Keratinocyte (primary cell): ENCODE measurements at regions not wholly inside any gene's neighbourhood (a gene's known extent, or its start where the extent isn't known, plus 50 kb on each side); places are given as distances from the start of the nearest gene placed in this dataset.

Experiments used
- DNase-seq: peaks from one replicate; pipeline ENCODE4 v3.0.0-alpha.2; 2011; ENCODE audit warnings: low read depth, missing footprints, low spot score
- FAIRE-seq: peaks from 2 replicates; lab custom pipeline; 2011; peaks lifted over from hg19 to GRCh38; lab: Jason Lieb, UNC
- H2AFZ ChIP-seq: 2 replicates; pipeline ENCODE4 v1.6.0; 2012; ENCODE audit warnings: low read length, control low read depth, inconsistent platforms; ENCODE audit not compliant: control insufficient read depth
- H3K27ac ChIP-seq: 2 replicates; pipeline ENCODE4 v1.5.1; 2011; ENCODE audit warnings: low read length; ENCODE audit not compliant: control insufficient read depth, insufficient read depth
- H3K27me3 ChIP-seq: 3 replicates; pipeline ENCODE4 v1.6.0; 2011; ENCODE audit warnings: low read length; ENCODE audit not compliant: control insufficient read depth, insufficient read depth; ENCODE audit errors: extremely low read depth
- H3K36me3 ChIP-seq, 2 experiments: 2 replicates in 1 of 2; 3 replicates in 1 of 2; pipeline ENCODE4 v1.5.1; 2011; ENCODE audit warnings: low read length in 2 of 2, mild to moderate bottlenecking in 1 of 2; ENCODE audit not compliant: control insufficient read depth in 2 of 2, insufficient read depth in 2 of 2; ENCODE audit errors: extremely low read depth in 1 of 2
- H3K4me1 ChIP-seq: 3 replicates; pipeline ENCODE4 v1.5.1; 2011; ENCODE audit warnings: low read length; ENCODE audit not compliant: control insufficient read depth, insufficient read depth; ENCODE audit errors: extremely low read depth
- H3K4me2 ChIP-seq: 3 replicates; pipeline ENCODE4 v1.6.0; 2011; ENCODE audit warnings: low read depth, low read length; ENCODE audit not compliant: control insufficient read depth, insufficient read depth; ENCODE audit errors: extremely low read depth
- H3K4me3 ChIP-seq, 3 experiments: fragments of 200-600 bp in 1 of 3; sonication (generic) in 1 of 3; 2 replicates in 2 of 3; 3 replicates in 1 of 3; pipeline ENCODE4 v1.5.1; 2011 to 2016; ENCODE audit warnings: low read length in 3 of 3, mild to moderate bottlenecking in 3 of 3, control low read depth in 2 of 3, inconsistent platforms in 1 of 3, low read depth in 1 of 3, mixed read lengths in 1 of 3, mixed run types in 1 of 3, moderate library complexity in 1 of 3; ENCODE audit not compliant: control insufficient read depth in 2 of 3, insufficient read depth in 2 of 3; ENCODE audit errors: extremely low read depth in 1 of 3
- H3K79me2 ChIP-seq: 2 replicates; pipeline ENCODE4 v1.6.0; 2012; ENCODE audit warnings: low read length; ENCODE audit not compliant: control insufficient read depth, insufficient read depth
- H3K9ac ChIP-seq: 3 replicates; pipeline ENCODE4 v1.6.0; 2011; ENCODE audit warnings: low read length; ENCODE audit not compliant: control insufficient read depth, insufficient read depth; ENCODE audit errors: extremely low read depth
- H3K9me1 ChIP-seq: 3 replicates; pipeline ENCODE4 v1.6.0; 2011; ENCODE audit warnings: low read length; ENCODE audit not compliant: control insufficient read depth, insufficient read depth; ENCODE audit errors: extremely low read depth
- H3K9me3 ChIP-seq: 2 replicates; pipeline ENCODE4 v1.5.1; 2012; ENCODE audit warnings: low read depth, low read length; ENCODE audit not compliant: control insufficient read depth
- H4K20me1 ChIP-seq: 3 replicates; pipeline ENCODE4 v1.6.0; 2011; ENCODE audit warnings: low read length; ENCODE audit not compliant: control insufficient read depth, insufficient read depth; ENCODE audit errors: extremely low read depth
- CTCF ChIP-seq, 3 experiments: IDR thresholded peaks in 1 of 3; conservative IDR thresholded peaks in 1 of 3; optimal IDR thresholded peaks in 1 of 3; 2 replicates in 2 of 3; 3 replicates in 1 of 3; pipeline versions ENCODE3 to v1.5.1; 2011; ENCODE audit warnings: low read length in 3 of 3, mild to moderate bottlenecking in 3 of 3, moderate library complexity in 2 of 3, control low read depth in 1 of 3, inconsistent platforms in 1 of 3; ENCODE audit not compliant: insufficient read depth in 2 of 3; ENCODE audit errors: extremely low read depth in 1 of 3
- EZH2 ChIP-seq: IDR thresholded peaks from one replicate; pipeline ENCODE4 v1.6.1; 2012; ENCODE audit warnings: inconsistent platforms, mild to moderate bottlenecking, low read length, moderate library complexity
- dilution Hi-C: fragments of 300-500 bp; cut with MboI; formaldehyde crosslinking; loops from one replicate; pipeline ENCODE4 v1.7.0; 2020; ENCODE audit warnings: low sequenced_read_pairs; ENCODE audit not compliant: extremely low pct_ligation_motif_present

DNA sequence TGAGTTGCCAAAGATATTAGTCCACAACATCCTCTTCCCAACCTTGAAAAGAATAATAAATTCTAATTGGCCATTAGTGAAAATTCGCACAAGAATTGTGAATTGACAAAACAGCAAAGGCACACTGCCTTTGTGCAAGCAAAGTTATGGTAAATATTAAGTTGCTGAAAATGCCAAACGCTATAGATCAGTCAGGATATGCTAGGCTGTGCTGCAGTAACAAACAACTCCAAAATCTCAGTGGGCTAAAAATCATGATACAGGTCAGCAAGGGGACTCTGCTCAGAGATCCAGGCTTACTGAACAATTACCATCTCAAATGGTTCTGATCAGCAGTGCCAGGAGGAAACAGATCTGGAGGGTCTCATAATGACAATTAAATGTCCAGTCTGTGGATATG lies 238.0 kb upstream of the IGF1R start:
- no peak overlapping the region for H3K9ac ChIP-seq
- H3K4me3 ChIP-seq: no peak overlapping the region
- H3K9me3 ChIP-seq: no peaks in the 10 kb centered on the region
- H3K79me2 ChIP-seq: no peaks in the 10 kb centered on the region
- no peak for DNase-seq
- H3K36me3 ChIP-seq: no peaks in the 10 kb centered on the region
- no peak for FAIRE-seq
- no peak overlapping the region for H3K4me2 ChIP-seq
- no peaks in the 10 kb centered on the region for H4K20me1 ChIP-seq
- no peak overlapping the region for H2AFZ ChIP-seq
- dilution Hi-C loops: no loop called here
- TF ChIP-seq EZH2: no peak
- TF ChIP-seq CTCF (optimal IDR thresholded peaks at IDR 0.05 in 1 of 3, IDR thresholded peaks at IDR 0.05 in 1 of 3, conservative IDR thresholded peaks at IDR 0.05 in 1 of 3; ENCODE audit: extremely low read depth in 1 of 3, insufficient read depth in 2 of 3, low read length in 3 of 3): no peak
- no peak overlapping the region for H3K27ac ChIP-seq
- no peaks in the 10 kb centered on the region for H3K9me1 ChIP-seq
- H3K27me3 ChIP-seq: no peaks in the 10 kb centered on the region
- no peaks in the 10 kb centered on the region for H3K4me1 ChIP-seq

DNA sequence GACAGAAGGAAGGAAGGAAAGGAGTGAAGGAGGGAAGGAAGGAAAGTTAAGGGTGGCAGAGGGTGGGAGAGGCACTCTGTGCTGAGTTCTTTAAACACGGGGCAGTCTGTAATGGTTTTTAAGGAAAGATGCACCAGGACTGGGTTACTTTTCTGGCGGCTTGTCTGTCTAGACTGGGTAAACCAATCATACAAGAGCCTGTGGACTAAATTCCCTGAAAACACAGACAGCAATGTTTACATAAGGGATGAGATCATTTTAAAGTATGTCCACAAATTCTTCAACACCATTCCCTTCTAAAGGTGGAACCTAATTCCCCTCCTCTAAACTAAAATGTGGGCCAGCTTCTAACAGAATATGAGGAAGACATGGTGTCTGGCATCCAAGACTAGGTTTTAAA lies 235.5 kb upstream of the IGF1R start:
- H3K4me2 ChIP-seq: no peak overlapping the region
- FAIRE-seq (no peak), DNase-seq (no peak)
- H3K9ac ChIP-seq: no peak overlapping the region
- H4K20me1 ChIP-seq: no peaks in the 10 kb centered on the region
- H3K27me3 ChIP-seq: no peaks in the 10 kb centered on the region
- H3K36me3 ChIP-seq: no peaks in the 10 kb centered on the region
- TF ChIP-seq CTCF (optimal IDR thresholded peaks at IDR 0.05 in 1 of 3, IDR thresholded peaks at IDR 0.05 in 1 of 3, conservative IDR thresholded peaks at IDR 0.05 in 1 of 3; ENCODE audit: extremely low read depth in 1 of 3, insufficient read depth in 2 of 3, low read length in 3 of 3) (no peak), EZH2 (no peak)
- H3K4me3 ChIP-seq: no peak overlapping the region
- H3K9me1 ChIP-seq: no peaks in the 10 kb centered on the region
- no peaks in the 10 kb centered on the region for H3K4me1 ChIP-seq
- H3K79me2 ChIP-seq: no peaks in the 10 kb centered on the region
- no peak overlapping the region for H3K27ac ChIP-seq
- H3K9me3 ChIP-seq: no peaks in the 10 kb centered on the region
- dilution Hi-C loops: no loop called here
- H2AFZ ChIP-seq: no peak overlapping the region
